Activated CD4-positive, alpha-beta T cell treated with anti-CD3 and anti-CD28 coated beads for 36 hours (primary cell): ENCODE measurements at regions not wholly inside any gene's neighbourhood (a gene's known extent, or its start where the extent isn't known, plus 50 kb on each side); places are given as distances from the start of the nearest gene placed in this dataset.
"Not testable (repeated sequence)": the region's sequence is repeated elsewhere in the genome, so short reads cannot be mapped to it uniquely, and the experiment has no call there.

Source experiments
- ATAC-seq: fragments of 200-7000 bp; cut with Tn5 transposase; one replicate; pipeline ENCODE4 v1.10.0; 2021; ENCODE audit warnings: mild to moderate bottlenecking, moderate library complexity
- CTCF ChIA-PET: fragments of 350-600 bp; sonication (Branson Sonifier 250); formaldehyde crosslinking; loops from one replicate; lab custom pipeline; 2021; ENCODE audit warnings: antibody characterized with exemption; lab: Charles Lee
- POLR2A ChIA-PET: fragments of 350-600 bp; sonication (Branson Sonifier 250); formaldehyde crosslinking; loops from one replicate; lab custom pipeline; 2021; ENCODE audit warnings: antibody characterized with exemption, inconsistent platforms; lab: Charles Lee
- DNase-seq: peaks from one replicate; pipeline ENCODE4 v3.0.0-alpha.2; 2020
- H3K27ac Mint-ChIP-seq: one replicate; pipeline ENCODE4 v1.8.0; 2021; ENCODE audit warnings: mixed read lengths
- H3K27me3 Mint-ChIP-seq: one replicate; pipeline ENCODE4 v1.8.0; 2021; ENCODE audit warnings: mixed read lengths
- H3K36me3 Mint-ChIP-seq: one replicate; pipeline ENCODE4 v1.8.0; 2021; ENCODE audit warnings: low read depth, mixed read lengths
- H3K4me1 Mint-ChIP-seq: one replicate; pipeline ENCODE4 v1.8.0; 2021; ENCODE audit warnings: mixed read lengths
- H3K4me3 Mint-ChIP-seq: one replicate; pipeline ENCODE4 v1.8.0; 2021; ENCODE audit warnings: mild to moderate bottlenecking, moderate library complexity, mixed read lengths
- H3K9me3 Mint-ChIP-seq: one replicate; pipeline ENCODE4 v1.8.0; 2021; ENCODE audit warnings: low read depth, mixed read lengths
- intact Hi-C, 2 experiments: fragments of 100-400 bp; cut with DNase I in 1 of 2; cut with micrococcal nuclease in 1 of 2; formaldehyde crosslinking; loops; one replicate each; pipeline versions ENCODE4 v1.14.2 to v1.15.1; 2022 to 2024; cut with DNase I, micrococcal nuclease

- Mint-ChIP-seq H3K9me3 (peaks cover 7% of the 10 kb centered on the region), H3K4me3 (no peak overlapping the region), H3K4me1 (peaks cover 36% of the 10 kb centered on the region), H3K27me3 (no peaks in the 10 kb centered on the region), H3K27ac (no peak overlapping the region), H3K36me3 (peaks cover 3% of the 10 kb centered on the region)
- ChIA-PET CTCF (no interaction called here), POLR2A (no interaction called here)
- intact Hi-C loops, result no loop called here
- ATAC-seq (no peak), DNase-seq (no peak)
Measured at GRCh38 chr12:92411687-92412086, 266.0 kb upstream of the BTG1 start.

GRCh38 chr12:92408072-92408900 lies 262.6 kb upstream of the BTG1 start:
- ATAC-seq, result peak; percentile 35
- peaks cover 7% of the 10 kb centered on the region for H3K9me3 Mint-ChIP-seq
- H3K27me3 Mint-ChIP-seq, result no peaks in the 10 kb centered on the region
- ChIA-PET CTCF (interaction anchor here (0.5 to 2.3 kb wide), 19 partner anchors 10 to 1027 kb away, joined by 3 to 11 read pairs (median 4); no protein-coding TSS in a partner anchor), POLR2A (interaction anchor here (0.6 to 2.0 kb wide), 3 partner anchors 78 to 263 kb away, joined by 3 to 5 read pairs (median 3); partner anchors contain the start of gene BTG1)
- no peak overlapping the region for H3K4me3 Mint-ChIP-seq
- H3K27ac Mint-ChIP-seq, result peak overlapping the region; percentile 60
- H3K36me3 Mint-ChIP-seq, result peaks cover 11% of the 10 kb centered on the region
- peaks cover 53% of the 10 kb centered on the region for H3K4me1 Mint-ChIP-seq
- intact Hi-C loops, result loop anchor here in 1 of 2 experiments (10.0 kb wide), 1 partner anchor 533 kb away; no protein-coding TSS in a partner anchor
- DNase-seq, result peak; percentile 75

DNA sequence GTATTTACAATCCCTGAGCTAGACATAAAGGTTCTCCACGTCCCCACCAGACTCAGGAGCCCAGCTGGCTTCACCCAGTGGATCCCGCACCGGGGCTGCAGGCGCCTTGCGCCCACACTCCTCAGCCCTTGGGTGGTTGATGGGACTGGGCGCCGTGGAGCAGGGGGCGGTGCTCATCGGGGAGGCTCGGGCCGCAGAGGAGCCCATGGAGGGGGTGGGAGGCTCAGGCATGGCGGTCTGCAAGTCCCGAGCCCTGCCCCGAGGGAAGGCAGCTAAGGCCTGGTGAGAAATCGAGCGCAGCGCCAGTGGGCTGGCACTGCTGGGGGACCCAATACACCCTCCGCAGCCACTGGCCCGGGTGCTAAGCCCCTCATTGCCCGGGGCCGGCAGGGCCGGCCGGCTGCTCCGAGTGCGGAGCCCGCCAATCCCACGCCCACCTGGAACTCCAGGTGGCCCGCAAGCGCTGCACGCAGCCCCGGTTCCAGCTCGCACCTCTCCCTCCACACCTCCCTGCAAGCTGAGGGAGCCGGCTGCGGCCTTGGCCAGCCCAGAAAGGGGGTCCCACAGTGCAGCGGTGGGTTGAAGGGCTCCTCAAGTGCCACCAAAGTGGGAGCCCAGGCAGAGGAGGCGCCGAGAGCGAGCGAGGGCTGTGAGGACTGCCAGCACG lies 260.9 kb upstream of the BTG1 start:
- Mint-ChIP-seq H3K4me1 (peaks cover 69% of the 10 kb centered on the region), H3K36me3 (peaks cover 11% of the 10 kb centered on the region)
- H3K27me3 Mint-ChIP-seq, H3K9me3 Mint-ChIP-seq, ATAC-seq, H3K4me3 Mint-ChIP-seq, DNase-seq, POLR2A ChIA-PET, H3K27ac Mint-ChIP-seq: not testable (repeated sequence)
- intact Hi-C loops, result loop anchor here in 1 of 2 experiments (10.0 kb wide), 1 partner anchor 532 kb away; no protein-coding TSS in a partner anchor
- CTCF ChIA-PET, result interaction anchor here (0.6 to 1.5 kb wide), 2 partner anchors 162 to 220 kb away, joined by 3 read pairs; no protein-coding TSS in a partner anchor

GRCh38 chr12:92405801-92406251 lies 260.2 kb upstream of the BTG1 start:
- CTCF ChIA-PET, result interaction anchor here (0.6 kb wide), 2 partner anchors 220 to 249 kb away, joined by 3 read pairs; no protein-coding TSS in a partner anchor
- Mint-ChIP-seq H3K36me3 (peaks cover 13% of the 10 kb centered on the region), H3K4me1 (peaks cover 77% of the 10 kb centered on the region), H3K9me3 (peaks cover 11% of the 10 kb centered on the region), H3K4me3 (peak overlapping the region; percentile 73), H3K27ac (peak overlapping the region; percentile 90)
- intact Hi-C loops, result loop anchor here (1.0 to 10.0 kb wide), 7 partner anchors 43 to 531 kb away; no protein-coding TSS in a partner anchor
- POLR2A ChIA-PET, H3K27me3 Mint-ChIP-seq, ATAC-seq: not testable (repeated sequence)
- DNase-seq, result peak; percentile 63

DNA sequence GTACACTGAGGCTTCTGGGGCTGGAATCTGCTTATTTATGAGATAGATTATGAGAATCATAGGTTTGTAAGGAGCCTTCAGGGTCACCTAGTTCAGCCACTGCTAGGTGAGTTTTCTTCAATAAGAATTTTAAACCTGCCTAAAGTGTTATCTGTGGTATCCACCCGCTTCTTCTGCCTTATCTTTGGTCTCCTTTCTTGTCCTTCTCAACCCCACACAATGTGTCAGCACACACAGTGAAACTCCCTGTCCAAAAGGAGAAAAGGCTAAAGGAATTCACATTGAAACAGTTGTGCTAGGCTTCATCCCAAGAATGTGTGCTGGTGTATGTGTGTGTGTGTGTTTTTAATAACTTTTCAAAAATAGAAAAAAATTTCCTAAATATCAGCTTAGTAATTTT lies 259.3 kb upstream of the BTG1 start:
- H3K4me1 Mint-ChIP-seq, result peaks cover 81% of the 10 kb centered on the region

DNA sequence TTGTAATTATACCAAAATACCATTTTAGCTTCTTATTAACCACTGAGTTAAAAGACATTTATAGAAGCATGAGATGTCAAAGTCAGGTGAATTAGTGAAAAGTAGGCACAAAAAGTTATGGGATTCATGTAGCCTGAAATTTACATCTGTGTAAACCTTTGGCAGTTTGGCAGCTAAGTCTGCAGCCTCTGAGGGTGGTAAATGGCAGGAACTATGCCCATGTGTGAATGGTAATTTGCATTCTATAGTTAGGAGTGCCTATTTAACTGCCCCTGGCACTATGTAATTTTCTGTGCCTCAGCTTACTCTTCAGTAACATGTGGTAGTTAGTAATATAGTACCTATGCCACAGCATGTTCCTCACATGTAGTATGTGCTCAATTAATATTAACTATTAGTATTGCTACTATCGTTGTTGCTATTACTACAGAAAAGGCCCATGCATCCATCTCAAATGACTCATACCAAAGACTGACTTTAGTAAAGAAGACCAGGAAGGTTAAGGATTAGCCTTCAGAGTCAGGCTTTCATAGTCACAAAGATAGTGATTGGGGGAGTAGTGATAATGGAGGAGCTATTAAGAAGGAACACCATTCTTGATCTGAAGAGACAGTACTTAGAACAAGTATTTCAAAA lies 258.7 kb upstream of the BTG1 start:
- ChIA-PET CTCF (interaction anchor here (0.5 to 3.4 kb wide), 13 partner anchors 8 to 1869 kb away, joined by 3 to 19 read pairs (median 5); partner anchors contain the start of gene BTG1), POLR2A (interaction anchor here (1.0 to 1.8 kb wide), 3 partner anchors 99 to 260 kb away, joined by 4 to 12 read pairs (median 8); partner anchors contain the start of gene BTG1)
- ATAC-seq, result peak; percentile 9

More for the DNA sequence above, 259.3 kb upstream of the BTG1 start:
- peak overlapping the region; percentile 73 for H3K4me3 Mint-ChIP-seq
- peaks cover 18% of the 10 kb centered on the region for H3K36me3 Mint-ChIP-seq
- peaks cover 11% of the 10 kb centered on the region for H3K9me3 Mint-ChIP-seq
- CTCF ChIA-PET, result interaction anchor here (1.4 to 3.4 kb wide), 3 partner anchors 8 to 98 kb away, joined by 3 to 19 read pairs (median 5); no protein-coding TSS in a partner anchor
- no peaks in the 10 kb centered on the region for H3K27me3 Mint-ChIP-seq
- intact Hi-C loops, result loop anchor here (1.0 to 10.0 kb wide), 11 partner anchors 42 to 530 kb away; no protein-coding TSS in a partner anchor
- POLR2A ChIA-PET, result no interaction called here
- DNase-seq, result no peak
- no peak for ATAC-seq
- peak overlapping the region; percentile 90 for H3K27ac Mint-ChIP-seq

GRCh38 chr12:92403210-92404175 lies 257.8 kb upstream of the BTG1 start:
- Mint-ChIP-seq H3K36me3 (peaks cover 16% of the 10 kb centered on the region), H3K27ac (peak overlapping the region; percentile 90), H3K4me3 (peak overlapping the region; percentile 15), H3K4me1 (peaks cover 84% of the 10 kb centered on the region), H3K27me3 (no peaks in the 10 kb centered on the region), H3K9me3 (peaks cover 7% of the 10 kb centered on the region)
- intact Hi-C loops, result loop anchor here (1.0 to 10.0 kb wide), 11 partner anchors 67 to 529 kb away; partner anchors contain the start of gene BTG1 (in 1 of the 2)
- ATAC-seq, result peak; percentile 74
- ChIA-PET CTCF (interaction anchor here (0.5 to 3.4 kb wide), 14 partner anchors 9 to 1870 kb away, joined by 3 to 19 read pairs (median 4); partner anchors contain the start of gene BTG1), POLR2A (interaction anchor here (1.0 to 1.8 kb wide), 3 partner anchors 99 to 259 kb away, joined by 4 to 12 read pairs (median 8); partner anchors contain the start of gene BTG1)
- DNase-seq, result peak; percentile 75

More for the DNA sequence above, 258.7 kb upstream of the BTG1 start:
- H3K4me3 Mint-ChIP-seq, result peak overlapping the region; percentile 73
- H3K27me3 Mint-ChIP-seq, result no peaks in the 10 kb centered on the region
- H3K36me3 Mint-ChIP-seq, result peaks cover 16% of the 10 kb centered on the region
- peaks cover 82% of the 10 kb centered on the region for H3K4me1 Mint-ChIP-seq
- H3K9me3 Mint-ChIP-seq, result peaks cover 11% of the 10 kb centered on the region
- intact Hi-C loops, result loop anchor here (1.0 to 10.0 kb wide), 9 partner anchors 66 to 530 kb away; no protein-coding TSS in a partner anchor
- DNase-seq, result no peak
- H3K27ac Mint-ChIP-seq, result peak overlapping the region; percentile 90

GRCh38 chr12:92402415-92402814 lies 256.8 kb upstream of the BTG1 start:
- Mint-ChIP-seq H3K36me3 (peaks cover 15% of the 10 kb centered on the region), H3K4me3 (no peak overlapping the region), H3K4me1 (peaks cover 86% of the 10 kb centered on the region), H3K9me3 (peaks cover 7% of the 10 kb centered on the region), H3K27me3 (no peaks in the 10 kb centered on the region), H3K27ac (peak overlapping the region; percentile 90)
- intact Hi-C loops, result loop anchor here (2.0 to 10.0 kb wide), 4 partner anchors 150 to 528 kb away; no protein-coding TSS in a partner anchor
- DNase-seq (no peak), ATAC-seq (no peak)
- POLR2A ChIA-PET, result no interaction called here
- CTCF ChIA-PET, result interaction anchor here (0.5 to 3.4 kb wide), 4 partner anchors 101 to 591 kb away, joined by 3 to 19 read pairs (median 3); no protein-coding TSS in a partner anchor

GRCh38 chr12:92400006-92400405 lies 254.4 kb upstream of the BTG1 start:
- ATAC-seq (peak; percentile 30), DNase-seq (peak; percentile 27)
- ChIA-PET CTCF (interaction anchor here (1.3 kb wide), 1 partner anchor 170 kb away, joined by 3 read pairs; no protein-coding TSS in a partner anchor), POLR2A (no interaction called here)
- no peaks in the 10 kb centered on the region for H3K27me3 Mint-ChIP-seq
- peaks cover 13% of the 10 kb centered on the region for H3K36me3 Mint-ChIP-seq
- H3K4me1 Mint-ChIP-seq, result peaks cover 99% of the 10 kb centered on the region
- H3K9me3 Mint-ChIP-seq, result peaks cover 9% of the 10 kb centered on the region
- intact Hi-C loops, result loop anchor here (5.0 to 10.0 kb wide), 3 partner anchors 152 to 525 kb away; no protein-coding TSS in a partner anchor
- H3K4me3 Mint-ChIP-seq, result peak overlapping the region; percentile 50
- H3K27ac Mint-ChIP-seq, result peak overlapping the region; percentile 95
